Stimulated activated naive CD8-positive, alpha-beta T cell treated with anti-CD3 and anti-CD28 coated beads, Interleukin-15, amount 100 ng/mL, for 72 hours (primary cell): ENCODE measurements at regions not wholly inside any gene's neighbourhood (a gene's known extent, or its start where the extent isn't known, plus 50 kb on each side); places are given as distances from the start of the nearest gene placed in this dataset.

Experiments used
- ATAC-seq: fragments of 150-1000 bp; cut with Tn5 transposase; 2 replicates; pipeline ENCODE4 v1.10.0; 2021; ENCODE audit warnings: mild to moderate bottlenecking, moderate library complexity
- DNase-seq, 2 donors: peaks; one replicate each; pipeline ENCODE4 v3.0.0; 2021 to 2022
- H3K27ac Mint-ChIP-seq, 2 donors: one replicate each; pipeline ENCODE4 v1.8.0; 2022; ENCODE audit warnings: mild to moderate bottlenecking in 2 of 2, mixed read lengths in 2 of 2, moderate library complexity in 2 of 2
- H3K27me3 Mint-ChIP-seq: one replicate; pipeline ENCODE4 v1.8.0; 2022; ENCODE audit warnings: mixed read lengths
- H3K4me1 Mint-ChIP-seq: one replicate; pipeline ENCODE4 v1.8.0; 2022; ENCODE audit warnings: mild to moderate bottlenecking, mixed read lengths
- H3K4me3 Mint-ChIP-seq, 2 donors: one replicate each; pipeline ENCODE4 v1.8.0; 2022; ENCODE audit warnings: mild to moderate bottlenecking in 2 of 2, mixed read lengths in 2 of 2, moderate library complexity in 1 of 2
- H3K9me3 Mint-ChIP-seq, 2 donors: one replicate each; pipeline ENCODE4 v1.8.0; 2022; ENCODE audit warnings: mixed read lengths in 2 of 2

GRCh38 chr14:66085224-66085623 lies 400.9 kb upstream of the CCDC196 start:
- Mint-ChIP-seq H3K4me1 (no peaks in the 10 kb centered on the region), H3K27ac (no peak overlapping the region), H3K9me3 (no peaks in the 10 kb centered on the region), H3K4me3 (no peak overlapping the region), H3K27me3 (no peaks in the 10 kb centered on the region)
- ATAC-seq (no peak), DNase-seq (no peak)

- H3K27me3 Mint-ChIP-seq = no peaks in the 10 kb centered on the region
- DNase-seq = no peak
- ATAC-seq = no peak
- no peaks in the 10 kb centered on the region for H3K4me1 Mint-ChIP-seq
- no peak overlapping the region for H3K4me3 Mint-ChIP-seq
- no peak overlapping the region for H3K27ac Mint-ChIP-seq
- no peaks in the 10 kb centered on the region for H3K9me3 Mint-ChIP-seq
These were observed 400.5 kb upstream of the CCDC196 start for GRCh38 chr14:66085665-66086064.

DNA sequence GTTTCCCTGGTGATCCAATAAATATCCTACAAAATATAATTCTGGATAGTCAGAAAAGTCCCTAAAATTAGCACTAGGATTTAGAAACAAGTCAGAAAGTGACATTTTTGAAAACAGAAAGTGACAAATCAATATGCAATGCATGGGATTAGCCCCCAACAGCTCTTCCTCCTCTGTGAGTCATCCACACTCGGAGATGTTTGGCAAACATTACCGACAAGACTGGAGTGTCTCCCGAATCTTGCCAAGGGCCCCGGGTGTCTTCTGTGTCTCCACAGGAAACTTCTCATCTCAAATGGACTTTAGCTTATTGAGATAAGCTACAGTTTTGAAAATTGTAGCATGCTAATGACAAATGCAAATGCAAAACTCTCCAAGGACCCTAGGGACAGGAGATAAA lies 398.9 kb upstream of the CCDC196 start:
- DNase-seq = no peak
- Mint-ChIP-seq H3K4me3 (no peak overlapping the region), H3K27ac (no peak overlapping the region), H3K27me3 (no peaks in the 10 kb centered on the region), H3K4me1 (no peaks in the 10 kb centered on the region), H3K9me3 (no peaks in the 10 kb centered on the region)
- ATAC-seq = no peak

DNA sequence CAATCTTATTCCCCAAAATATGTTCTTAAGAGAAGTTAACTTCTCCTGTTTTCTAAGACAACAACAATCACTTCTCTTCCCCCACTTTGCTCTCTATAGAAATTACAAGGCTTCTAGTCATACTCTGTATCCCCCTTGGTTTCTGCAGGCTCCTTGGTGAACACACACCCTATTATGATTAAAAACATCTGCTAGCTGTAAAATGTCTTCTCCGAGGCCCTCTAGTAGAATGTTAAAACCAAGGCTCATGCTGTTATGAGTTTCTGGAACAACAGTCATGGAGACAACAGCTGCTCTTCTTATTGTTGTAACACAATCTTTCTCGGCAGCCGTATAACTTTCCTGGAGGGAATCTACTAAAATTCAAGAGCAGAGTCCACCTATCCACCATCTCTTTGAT lies 397.5 kb upstream of the CCDC196 start:
- no peak overlapping the region for H3K4me3 Mint-ChIP-seq
- ATAC-seq (no peak), DNase-seq (no peak)
- no peaks in the 10 kb centered on the region for H3K27me3 Mint-ChIP-seq
- no peaks in the 10 kb centered on the region for H3K9me3 Mint-ChIP-seq
- H3K27ac Mint-ChIP-seq = no peak overlapping the region
- no peaks in the 10 kb centered on the region for H3K4me1 Mint-ChIP-seq

DNA sequence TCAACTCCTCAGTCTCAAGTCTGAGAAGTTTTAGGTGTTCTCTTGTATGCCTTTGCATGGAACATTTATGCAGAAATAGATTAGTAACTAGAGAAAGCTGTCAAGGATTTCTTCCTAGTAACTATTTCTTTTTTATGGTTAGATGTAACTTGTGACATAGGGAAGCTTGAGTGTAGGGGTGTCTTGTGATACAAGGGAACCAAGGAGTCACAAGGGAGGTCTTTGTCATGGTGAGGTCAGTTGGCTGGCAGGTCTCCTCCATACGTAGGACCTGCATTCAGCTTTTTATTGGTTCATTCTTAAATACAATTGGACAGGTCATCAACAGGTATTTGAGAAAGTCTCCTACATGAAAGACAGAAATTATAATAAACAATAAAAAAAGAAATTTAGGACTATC lies 394.0 kb upstream of the CCDC196 start:
- DNase-seq = no peak
- Mint-ChIP-seq H3K4me3 (no peak overlapping the region), H3K4me1 (no peaks in the 10 kb centered on the region), H3K27me3 (no peaks in the 10 kb centered on the region), H3K9me3 (no peaks in the 10 kb centered on the region), H3K27ac (no peak overlapping the region)
- ATAC-seq = no peak

GRCh38 chr14:66092748-66093147 lies 393.4 kb upstream of the CCDC196 start:
- Mint-ChIP-seq H3K4me1 (no peaks in the 10 kb centered on the region), H3K4me3 (no peak overlapping the region), H3K27me3 (no peaks in the 10 kb centered on the region), H3K9me3 (no peaks in the 10 kb centered on the region), H3K27ac (no peak overlapping the region)
- DNase-seq (no peak), ATAC-seq (no peak)

- Mint-ChIP-seq H3K9me3 (no peaks in the 10 kb centered on the region), H3K27ac (no peak overlapping the region), H3K4me1 (no peaks in the 10 kb centered on the region), H3K4me3 (no peak overlapping the region), H3K27me3 (no peaks in the 10 kb centered on the region)
- DNase-seq (no peak), ATAC-seq (no peak)
These were observed 392.0 kb upstream of the CCDC196 start for GRCh38 chr14:66094001-66094727.

- Mint-ChIP-seq H3K4me1 (peaks cover 10% of the 10 kb centered on the region), H3K27me3 (no peaks in the 10 kb centered on the region), H3K4me3 (no peak overlapping the region), H3K27ac (no peak overlapping the region), H3K9me3 (no peaks in the 10 kb centered on the region)
- DNase-seq (no peak), ATAC-seq (no peak)
These were observed 386.7 kb upstream of the CCDC196 start for GRCh38 chr14:66099451-66099850.

DNA sequence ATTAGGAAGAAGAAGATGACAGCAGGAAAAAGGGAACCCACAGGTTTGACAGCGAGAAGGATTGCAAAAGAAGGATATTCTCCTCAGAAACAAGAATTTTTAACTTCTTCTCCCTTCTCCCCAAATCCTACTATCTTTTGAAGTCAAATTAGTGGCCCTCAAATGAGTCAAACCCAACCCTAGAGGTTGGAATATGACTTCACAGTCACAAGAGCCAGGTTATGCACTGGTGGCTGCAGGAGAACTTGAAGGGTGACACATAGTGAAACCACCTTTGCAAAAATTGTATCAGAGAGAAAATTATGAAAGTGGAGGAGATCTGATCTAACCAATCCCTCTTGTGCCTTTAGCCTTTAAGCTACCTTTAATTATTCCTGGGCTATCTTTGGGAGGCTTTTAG lies 386.2 kb upstream of the CCDC196 start:
- Mint-ChIP-seq H3K27me3 (no peaks in the 10 kb centered on the region), H3K4me1 (peaks cover 10% of the 10 kb centered on the region), H3K4me3 (no peak overlapping the region), H3K9me3 (no peaks in the 10 kb centered on the region), H3K27ac (no peak overlapping the region)
- ATAC-seq (peak; percentile 93), DNase-seq (peak in 1 of 2 donors; percentile 30)

DNA sequence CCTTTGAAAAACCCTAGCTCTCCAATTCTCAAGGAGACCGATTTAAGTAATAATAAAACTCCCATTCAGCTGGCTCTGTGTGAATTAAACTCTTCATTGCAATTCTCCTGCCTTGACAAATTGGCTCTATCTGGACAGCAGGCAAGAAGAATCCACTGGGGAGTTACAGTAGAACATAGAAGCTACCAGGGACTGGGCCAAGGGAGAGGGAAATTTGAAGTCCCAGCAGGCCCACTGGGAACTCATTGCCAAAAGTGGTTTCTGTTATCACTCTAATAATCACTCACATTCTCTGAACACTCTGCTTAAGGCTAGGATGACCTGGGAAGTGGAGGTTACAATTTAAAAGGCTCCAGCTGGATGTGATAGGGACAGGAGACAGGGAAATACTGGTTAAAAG lies 384.5 kb upstream of the CCDC196 start:
- peaks cover 10% of the 10 kb centered on the region for H3K4me1 Mint-ChIP-seq
- no peaks in the 10 kb centered on the region for H3K9me3 Mint-ChIP-seq
- H3K27ac Mint-ChIP-seq = peak overlapping the region in 1 of 2 donors; percentile 55

GRCh38 chr14:66104486-66104885 lies 381.7 kb upstream of the CCDC196 start:
- Mint-ChIP-seq H3K27me3 (no peaks in the 10 kb centered on the region), H3K4me1 (peaks cover 9% of the 10 kb centered on the region)

More for the DNA sequence above, 384.5 kb upstream of the CCDC196 start:
- DNase-seq (no peak), ATAC-seq (no peak)
- Mint-ChIP-seq H3K4me3 (no peak overlapping the region), H3K27me3 (no peaks in the 10 kb centered on the region)

DNA sequence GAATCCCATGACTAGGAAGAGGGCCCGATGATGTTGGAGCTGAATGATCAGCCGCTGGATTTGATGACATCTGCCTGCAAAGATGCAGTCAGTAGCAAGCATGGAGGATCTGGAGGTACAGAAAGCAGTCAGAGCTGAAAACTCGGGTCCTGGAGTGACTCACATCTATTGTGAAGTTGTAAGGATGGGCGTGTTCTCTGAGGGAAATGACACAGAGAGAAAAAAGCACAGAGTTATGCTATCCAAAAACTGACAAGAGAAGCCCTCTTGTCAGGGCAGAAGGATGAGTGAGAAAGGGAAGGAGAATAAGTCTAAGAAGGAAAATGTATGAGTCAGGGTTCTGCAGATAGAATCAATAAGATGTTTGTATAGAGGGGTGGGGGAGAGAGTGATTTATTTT lies 380.4 kb upstream of the CCDC196 start:
- no peaks in the 10 kb centered on the region for H3K9me3 Mint-ChIP-seq
- no peak for DNase-seq
- H3K27me3 Mint-ChIP-seq = no peaks in the 10 kb centered on the region
- no peak overlapping the region for H3K4me3 Mint-ChIP-seq
- no peak for ATAC-seq
- no peak overlapping the region for H3K27ac Mint-ChIP-seq
- H3K4me1 Mint-ChIP-seq = no peaks in the 10 kb centered on the region

More at GRCh38 chr14:66104486-66104885, 381.7 kb upstream of the CCDC196 start:
- Mint-ChIP-seq H3K27ac (no peak overlapping the region), H3K9me3 (no peaks in the 10 kb centered on the region), H3K4me3 (no peak overlapping the region)
- DNase-seq (no peak), ATAC-seq (no peak)

GRCh38 chr14:66109426-66109825 lies 376.7 kb upstream of the CCDC196 start:
- Mint-ChIP-seq H3K4me1 (no peaks in the 10 kb centered on the region), H3K27me3 (no peaks in the 10 kb centered on the region), H3K27ac (no peak overlapping the region), H3K4me3 (no peak overlapping the region), H3K9me3 (no peaks in the 10 kb centered on the region)
- ATAC-seq (no peak), DNase-seq (no peak)

- Mint-ChIP-seq H3K9me3 (no peaks in the 10 kb centered on the region), H3K27me3 (no peaks in the 10 kb centered on the region), H3K4me3 (no peak overlapping the region), H3K27ac (no peak overlapping the region), H3K4me1 (no peaks in the 10 kb centered on the region)
- DNase-seq (no peak), ATAC-seq (no peak)
These were observed 374.3 kb upstream of the CCDC196 start for GRCh38 chr14:66111891-66112290.

DNA sequence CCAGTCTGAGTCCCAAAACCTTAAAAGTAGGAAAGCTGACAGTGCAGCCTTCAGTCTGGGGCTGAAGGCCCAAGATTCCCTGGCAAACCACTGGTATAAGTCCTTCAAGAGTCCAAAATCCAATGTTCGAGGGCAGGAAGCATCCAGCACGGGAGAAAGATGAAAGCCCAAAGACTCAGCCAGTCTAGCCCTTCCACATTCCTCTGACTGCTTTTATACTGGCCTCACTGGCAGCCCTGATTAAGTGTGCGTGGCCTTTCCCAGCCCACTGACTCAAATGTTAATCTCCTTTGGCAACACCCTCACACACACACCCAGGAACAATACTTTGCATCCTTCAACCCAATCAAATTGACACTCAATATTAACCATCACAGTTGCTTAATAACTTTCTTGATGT lies 372.1 kb upstream of the CCDC196 start:
- H3K27me3 Mint-ChIP-seq = no peaks in the 10 kb centered on the region
- no peak overlapping the region for H3K27ac Mint-ChIP-seq
- DNase-seq (no peak), ATAC-seq (no peak)
- no peak overlapping the region for H3K4me3 Mint-ChIP-seq
- H3K9me3 Mint-ChIP-seq = no peaks in the 10 kb centered on the region
- no peaks in the 10 kb centered on the region for H3K4me1 Mint-ChIP-seq

DNA sequence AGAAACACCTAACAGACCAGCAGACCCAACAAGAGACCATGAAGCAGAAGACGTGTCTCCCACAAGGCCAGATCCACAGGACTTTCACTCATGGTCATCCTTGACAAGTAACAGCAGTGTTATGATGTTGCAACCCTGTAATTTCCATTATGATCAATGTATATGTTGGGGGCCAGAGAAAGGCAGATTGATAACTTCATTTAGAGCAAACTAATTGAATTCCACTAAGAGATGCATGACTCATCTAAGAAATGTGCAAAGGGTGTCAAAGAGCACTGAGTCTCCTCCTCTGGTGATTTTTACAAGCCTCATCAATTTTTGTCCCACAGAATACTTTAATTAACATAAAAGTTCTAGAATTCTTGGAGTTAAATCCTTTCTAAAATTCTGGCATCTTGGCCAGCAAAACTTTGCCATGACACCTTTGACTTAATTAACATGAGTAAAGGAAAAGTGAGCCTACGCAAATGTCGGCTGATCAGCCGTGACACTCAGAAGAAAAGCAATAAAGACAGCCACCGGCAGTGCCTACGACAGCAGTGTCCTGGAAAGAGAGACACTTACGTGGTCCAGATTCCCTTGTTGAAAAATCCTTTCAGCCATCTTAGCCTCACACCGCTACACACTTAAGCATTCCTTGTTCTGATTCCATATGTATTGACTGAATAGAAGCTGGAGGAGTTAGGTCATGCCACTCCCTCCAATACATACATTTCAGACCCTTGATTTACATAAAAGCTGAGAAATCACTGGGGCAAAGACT lies 370.2 kb upstream of the CCDC196 start:
- no peaks in the 10 kb centered on the region for H3K9me3 Mint-ChIP-seq
- no peaks in the 10 kb centered on the region for H3K27me3 Mint-ChIP-seq
- ATAC-seq = no peak
- no peaks in the 10 kb centered on the region for H3K4me1 Mint-ChIP-seq
- no peak overlapping the region for H3K4me3 Mint-ChIP-seq
- H3K27ac Mint-ChIP-seq = no peak overlapping the region
- DNase-seq = no peak
